ENCODE measurements at regions not wholly inside any gene's neighbourhood (a gene's known extent, or its start where the extent isn't known, plus 50 kb on each side); places are given as distances from the start of the nearest gene placed in this dataset.

DNA sequence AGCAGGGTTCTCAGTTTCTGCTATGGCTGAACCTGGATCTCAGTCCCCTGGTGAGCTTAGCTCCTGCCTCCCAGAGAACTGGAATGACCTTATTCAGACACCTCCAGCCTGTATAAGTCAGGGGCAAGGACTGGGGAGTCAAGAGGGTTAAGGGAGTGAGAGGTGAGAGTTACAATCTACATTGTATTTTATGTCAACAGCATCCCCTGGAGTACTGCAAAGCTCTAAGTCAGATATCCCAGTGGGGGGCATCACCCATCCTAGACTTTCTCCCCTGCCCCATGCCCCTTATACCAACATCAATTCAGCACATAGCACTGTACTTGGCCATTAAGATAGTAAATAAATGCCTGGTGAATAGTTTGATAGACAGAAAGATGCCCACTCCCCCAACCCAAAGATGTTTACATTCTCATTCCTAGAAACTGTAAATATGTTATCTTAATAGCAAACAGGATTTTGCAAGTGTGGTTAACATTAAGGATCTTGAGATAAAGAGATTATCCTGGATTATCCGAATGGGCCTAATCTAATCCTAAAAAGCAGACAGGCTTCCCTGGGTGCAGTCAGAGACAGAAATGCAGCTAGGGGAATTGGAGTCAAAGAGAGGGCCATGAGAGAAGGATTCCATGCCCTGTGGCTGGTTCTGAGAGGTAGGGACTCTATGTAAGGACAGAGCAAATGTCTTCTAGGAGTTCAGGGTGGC lies 132.3 kb upstream of the RASGRP1 start:
- no peak for ATAC-seq
- H3K36me3 Mint-ChIP-seq = no peaks in the 10 kb centered on the region
- peak overlapping the region in 1 of 2 donors; percentile 44 for H3K27ac Mint-ChIP-seq
- DNase-seq (ENCODE audit: low spot score in 2 of 2) = no peak
- no peaks in the 10 kb centered on the region for H3K9me3 Mint-ChIP-seq

DNA sequence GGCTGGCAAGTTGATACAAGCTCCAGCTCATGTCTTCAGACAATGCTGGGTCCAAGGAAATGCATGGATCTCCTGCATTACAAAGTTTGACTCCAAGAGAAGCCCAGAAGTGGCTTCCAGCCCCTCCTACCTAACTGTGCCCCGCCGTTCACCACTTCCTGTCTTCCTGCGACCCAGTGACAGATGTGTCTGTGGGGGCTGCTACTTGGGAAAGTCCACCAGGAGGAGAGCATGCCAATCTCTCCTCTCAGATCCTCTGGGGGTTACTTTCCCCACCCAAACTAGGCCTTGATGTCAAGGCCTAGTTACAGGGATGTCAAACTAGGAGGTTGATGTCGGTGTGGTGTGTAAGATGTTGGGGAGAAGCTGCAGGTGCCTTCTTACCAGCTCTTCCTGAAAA lies 133.6 kb upstream of the RASGRP1 start:
- no peaks in the 10 kb centered on the region for H3K36me3 Mint-ChIP-seq
- no peak overlapping the region for H3K27ac Mint-ChIP-seq
- no peak for DNase-seq (ENCODE audit: low spot score in 2 of 2)
- no peak for ATAC-seq
- H3K9me3 Mint-ChIP-seq = no peaks in the 10 kb centered on the region

DNA sequence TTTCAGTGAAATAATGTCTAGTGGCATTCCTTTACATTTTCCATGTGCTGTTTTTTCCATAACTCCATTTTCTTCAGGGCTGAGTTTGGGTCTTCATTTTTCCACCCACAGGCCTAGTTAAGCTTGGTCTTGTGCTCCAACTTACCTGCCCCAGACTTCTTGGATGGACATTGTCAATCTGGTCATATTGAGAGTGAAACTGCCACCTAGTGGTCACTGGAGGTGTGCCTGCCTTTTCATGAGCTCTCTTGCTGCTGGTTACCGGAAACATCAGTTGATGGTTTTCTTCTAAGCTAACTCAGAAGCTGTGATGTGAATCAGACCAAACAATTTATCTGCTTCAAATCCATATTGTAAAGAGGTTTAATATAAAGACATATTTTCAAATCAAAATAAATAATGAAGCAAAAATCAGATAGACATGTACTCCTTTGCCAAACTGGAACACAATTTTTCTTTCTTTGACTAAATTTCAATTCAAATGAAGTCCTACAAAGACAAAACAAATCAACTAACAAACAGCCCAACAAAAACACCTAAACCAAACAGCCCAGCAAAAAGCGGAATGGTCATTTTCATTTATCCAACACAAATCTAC lies 135.1 kb upstream of the RASGRP1 start:
- peak; percentile 70 for ATAC-seq
- DNase-seq (ENCODE audit: low spot score in 2 of 2) = peak in 1 of 2 donors; percentile 71
- H3K9me3 Mint-ChIP-seq = no peaks in the 10 kb centered on the region
- no peaks in the 10 kb centered on the region for H3K36me3 Mint-ChIP-seq
- H3K27ac Mint-ChIP-seq = peak overlapping the region in 1 of 2 donors; percentile 57

DNA sequence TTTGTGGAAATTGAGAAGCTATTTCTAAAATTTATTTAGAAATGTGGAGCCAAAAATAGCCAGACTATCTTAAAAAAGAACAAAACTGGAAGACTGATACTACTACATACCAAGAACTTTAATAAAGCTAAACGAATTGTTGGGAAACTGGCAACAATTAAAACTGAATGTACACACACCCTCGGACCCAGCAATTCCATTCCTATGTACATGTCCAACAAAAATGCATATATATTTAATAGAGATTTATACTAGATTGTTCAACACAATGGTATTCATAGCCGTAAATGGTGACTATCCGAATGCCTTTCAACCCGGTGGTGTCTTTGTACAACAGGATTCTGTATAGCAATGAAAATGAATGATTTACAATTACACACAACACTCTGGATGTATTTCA lies 136.5 kb upstream of the RASGRP1 start:
- DNase-seq (ENCODE audit: low spot score in 2 of 2) = no peak
- Mint-ChIP-seq H3K9me3 (no peaks in the 10 kb centered on the region), H3K36me3 (no peaks in the 10 kb centered on the region), H3K27ac (no peak overlapping the region)
- no peak for ATAC-seq

DNA sequence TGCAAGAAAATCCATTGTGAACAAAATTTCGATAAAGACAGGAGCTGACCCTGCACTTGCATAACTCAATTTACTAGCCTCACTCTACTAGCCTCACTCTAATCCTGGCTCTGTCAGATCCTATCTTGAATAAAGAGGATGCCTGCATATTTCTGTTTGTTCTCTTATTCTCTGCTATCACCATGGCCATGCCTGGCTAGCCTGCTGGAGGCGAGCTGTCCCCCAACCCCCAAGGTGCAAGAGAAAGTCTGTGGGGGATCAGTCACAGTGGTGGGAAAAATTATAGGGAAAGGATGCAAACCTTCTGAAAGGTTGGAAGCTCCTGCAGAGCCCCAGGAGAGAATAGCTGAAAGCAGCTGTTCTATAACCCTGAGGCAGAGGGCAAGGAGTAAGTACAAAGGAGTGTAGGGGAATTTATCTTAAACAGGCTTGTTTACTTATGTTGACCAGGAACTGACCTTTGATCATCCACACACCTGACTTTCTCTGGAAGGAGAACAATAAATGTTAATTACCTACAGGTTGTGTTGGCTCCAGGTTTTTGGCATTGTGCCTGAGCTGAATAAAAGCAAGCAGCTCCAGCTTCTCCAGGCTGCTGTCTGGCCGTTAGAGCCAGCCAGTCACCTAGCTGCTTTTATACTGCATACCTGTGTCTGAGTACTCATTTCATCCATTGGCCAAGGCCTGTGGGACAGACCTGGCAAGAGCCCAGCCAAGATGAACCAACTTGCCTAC lies 137.7 kb upstream of the RASGRP1 start:
- ATAC-seq = no peak
- Mint-ChIP-seq H3K36me3 (no peaks in the 10 kb centered on the region), H3K9me3 (no peaks in the 10 kb centered on the region), H3K27ac (no peak overlapping the region)
- DNase-seq (ENCODE audit: low spot score in 2 of 2) = no peak

DNA sequence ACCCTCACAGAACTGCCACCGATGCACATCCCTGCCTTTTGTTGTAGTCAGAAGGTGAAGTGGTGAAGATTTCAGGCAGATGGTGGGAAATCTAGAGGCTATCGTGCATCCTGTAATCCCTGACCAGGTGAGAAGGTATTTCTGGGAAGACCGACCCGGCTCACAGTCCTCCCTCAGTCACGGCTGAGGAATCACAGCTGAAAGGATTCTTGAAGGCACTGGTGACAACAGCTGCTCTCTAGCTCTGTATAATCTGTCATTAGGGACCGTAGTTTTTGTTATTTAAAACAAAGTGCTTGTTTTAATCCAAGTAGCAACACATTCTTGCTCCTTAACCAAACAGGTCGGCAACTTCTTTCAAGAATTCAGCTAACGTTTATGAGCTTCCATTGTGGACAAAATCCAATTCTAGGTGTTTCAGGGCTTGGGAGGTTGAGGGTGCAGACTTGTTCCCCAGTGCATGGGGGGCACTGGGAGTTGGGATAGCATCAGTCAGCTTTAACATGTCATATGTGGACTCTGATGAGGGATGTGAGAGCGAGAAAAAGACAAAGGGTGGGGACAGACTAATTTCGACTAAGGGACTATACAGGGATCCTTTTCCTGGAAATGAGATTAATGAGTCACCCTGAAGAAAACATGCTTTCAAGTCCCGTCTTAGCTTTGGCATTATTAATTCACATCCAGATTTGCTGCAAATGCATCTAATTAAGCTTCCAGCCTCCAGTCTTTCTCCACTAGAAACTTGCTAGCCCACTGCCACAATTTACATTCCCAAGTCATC lies 141.0 kb upstream of the RASGRP1 start:
- Mint-ChIP-seq H3K27ac (no peak overlapping the region), H3K9me3 (no peaks in the 10 kb centered on the region), H3K36me3 (no peaks in the 10 kb centered on the region)
- ATAC-seq = peak in 1 of 2 donors; percentile 41
- no peak for DNase-seq (ENCODE audit: low spot score in 2 of 2)

DNA sequence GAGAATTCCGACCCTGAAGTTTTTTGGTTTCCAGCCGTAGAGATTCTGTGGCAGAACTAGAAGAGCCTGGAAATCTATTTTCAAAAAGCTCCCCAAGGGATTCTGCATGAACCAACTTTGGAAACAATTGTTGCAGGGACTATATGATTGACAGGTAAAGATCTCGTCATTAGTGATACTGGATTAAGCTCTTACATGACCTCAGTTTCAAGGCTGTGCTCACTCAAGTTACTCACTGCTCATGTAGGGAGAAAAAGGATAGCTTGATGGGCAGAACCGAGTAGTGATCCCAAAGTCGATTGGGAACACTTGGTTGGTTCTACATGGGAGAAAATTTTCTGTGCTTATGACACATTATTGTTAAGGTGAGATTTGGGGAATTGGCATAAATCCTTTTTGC lies 142.3 kb upstream of the RASGRP1 start:
- H3K9me3 Mint-ChIP-seq = no peaks in the 10 kb centered on the region
- no peak for DNase-seq (ENCODE audit: low spot score in 2 of 2)
- no peak for ATAC-seq
- no peak overlapping the region for H3K27ac Mint-ChIP-seq
- no peaks in the 10 kb centered on the region for H3K36me3 Mint-ChIP-seq

DNA sequence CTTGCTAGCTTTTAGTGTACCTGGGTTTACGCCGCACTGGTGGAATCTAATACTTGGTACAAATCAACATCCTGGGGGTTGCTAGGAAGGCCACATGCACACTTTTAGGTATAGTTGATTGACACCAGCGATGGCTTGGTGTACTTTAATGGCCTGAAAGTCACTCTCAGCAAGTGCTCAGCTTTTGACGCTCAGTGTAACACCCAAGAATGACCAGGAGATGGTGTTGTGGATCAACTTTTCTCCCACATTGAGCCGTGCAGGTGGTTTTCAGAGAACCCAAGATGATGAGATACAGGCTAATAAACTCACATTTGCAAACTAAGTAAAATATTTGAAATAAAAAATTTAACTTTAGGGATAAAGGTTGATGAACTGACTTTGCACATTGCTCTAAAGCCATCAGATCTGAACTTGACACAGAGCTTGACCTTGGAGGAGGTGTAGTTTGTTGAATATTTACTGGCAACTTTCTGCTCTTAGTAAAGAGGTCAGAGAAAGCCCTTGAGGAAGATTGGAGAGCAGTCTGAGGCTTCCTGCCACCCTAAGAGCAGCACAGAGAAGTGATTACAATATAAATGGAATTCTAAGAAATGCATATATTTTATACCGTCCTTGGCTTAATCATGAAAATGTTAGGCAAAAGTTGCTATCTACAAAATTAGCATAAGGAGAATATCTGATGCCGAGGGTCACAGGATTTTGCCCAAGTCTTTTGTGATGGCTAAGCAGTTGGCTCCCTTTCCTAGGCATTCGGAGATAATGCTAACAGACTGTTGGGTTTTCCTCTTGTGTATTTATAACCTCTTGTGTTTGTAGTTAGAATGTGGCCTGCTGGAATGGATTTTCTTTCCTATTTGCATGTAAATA lies 143.4 kb upstream of the RASGRP1 start:
- DNase-seq (ENCODE audit: low spot score in 2 of 2) (no peak), ATAC-seq (peak; percentile 65 to 77)
- H3K27ac Mint-ChIP-seq = no peak overlapping the region
- no peaks in the 10 kb centered on the region for H3K9me3 Mint-ChIP-seq
- H3K36me3 Mint-ChIP-seq = no peaks in the 10 kb centered on the region

DNA sequence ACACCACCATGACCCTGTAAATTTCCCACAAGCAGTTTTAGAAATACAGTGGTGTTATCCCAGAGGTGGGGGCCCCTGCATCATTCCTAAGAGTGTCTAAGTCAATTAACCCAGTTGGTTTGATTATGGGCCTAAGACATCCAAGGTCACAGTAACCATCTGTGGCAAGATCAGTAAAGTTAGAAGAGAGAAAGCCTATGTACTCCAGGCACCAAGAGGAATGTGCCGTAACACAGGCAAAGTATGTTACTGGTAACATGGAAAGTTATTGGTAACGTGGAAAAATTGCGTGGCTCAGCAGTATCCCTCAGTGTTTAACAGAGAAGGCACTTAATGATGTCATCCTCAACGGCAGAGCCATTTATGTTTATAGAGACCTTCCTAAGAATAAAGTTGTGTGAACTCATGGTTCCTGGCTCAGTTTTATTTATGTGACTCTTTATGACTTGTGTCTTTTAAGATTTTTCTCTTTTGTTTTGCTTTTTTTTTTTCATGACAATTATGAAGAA lies 144.1 kb upstream of the RASGRP1 start:
- H3K9me3 Mint-ChIP-seq = no peaks in the 10 kb centered on the region
- no peak for ATAC-seq
- no peaks in the 10 kb centered on the region for H3K36me3 Mint-ChIP-seq
- no peak overlapping the region for H3K27ac Mint-ChIP-seq
- DNase-seq (ENCODE audit: low spot score in 2 of 2) = no peak

DNA sequence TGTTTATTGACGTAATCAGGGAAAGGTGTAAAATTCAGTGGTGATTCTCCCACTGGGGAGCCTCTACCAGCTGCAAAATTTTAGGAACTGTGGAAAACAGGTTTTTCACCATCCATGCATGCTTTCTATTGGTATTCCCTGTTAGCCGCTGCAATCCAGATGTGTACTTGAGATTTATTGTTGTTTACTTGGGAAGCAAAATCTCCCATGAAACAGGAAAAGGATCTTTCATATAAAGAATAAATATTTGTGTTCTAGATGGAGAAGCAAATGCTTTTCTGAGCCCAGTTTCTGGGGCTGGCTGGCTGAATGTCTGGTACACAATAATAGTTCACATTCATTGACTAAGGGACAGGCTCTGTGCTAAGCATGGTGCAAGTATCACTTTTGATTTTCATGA lies 144.6 kb upstream of the RASGRP1 start:
- no peaks in the 10 kb centered on the region for H3K36me3 Mint-ChIP-seq
- no peak overlapping the region for H3K27ac Mint-ChIP-seq
- ATAC-seq (no peak), DNase-seq (ENCODE audit: low spot score in 2 of 2) (no peak)
- no peaks in the 10 kb centered on the region for H3K9me3 Mint-ChIP-seq

DNA sequence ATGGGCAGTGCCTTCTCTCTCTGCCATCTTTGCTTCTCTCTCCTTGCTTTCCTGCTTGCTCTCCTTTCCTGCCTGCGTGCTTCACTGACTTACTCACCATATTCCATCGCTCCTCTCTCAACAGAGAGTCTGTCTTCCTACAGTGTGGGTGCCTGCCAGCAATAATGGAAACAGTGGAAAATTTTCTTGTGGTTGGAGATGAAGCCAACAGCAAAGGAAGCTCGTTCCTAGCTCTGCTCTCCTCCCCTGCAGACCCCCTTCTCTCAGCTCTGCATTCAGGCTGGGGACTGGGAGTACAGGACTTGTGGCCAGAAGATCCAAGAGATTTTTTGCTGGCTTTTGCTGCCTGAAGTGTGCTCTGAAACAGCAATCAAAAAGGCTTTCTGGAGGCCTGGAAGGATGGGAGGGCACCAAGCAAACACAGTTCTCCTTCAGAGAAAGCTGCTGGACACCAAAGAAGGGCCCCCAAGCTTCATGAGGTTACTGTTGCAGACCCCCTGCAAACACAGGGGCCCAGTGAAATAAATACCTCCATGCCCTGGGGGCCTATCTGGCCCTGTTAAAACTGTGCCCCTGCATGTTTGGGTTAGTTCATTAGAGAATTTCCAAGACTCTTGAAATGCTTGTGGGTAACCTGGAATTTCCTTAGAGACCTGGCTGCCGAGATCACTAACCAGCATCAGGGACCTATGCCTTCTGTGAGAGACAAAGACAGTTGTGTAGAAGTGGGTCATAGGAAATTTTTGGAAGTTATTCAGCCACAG lies 149.9 kb upstream of the RASGRP1 start:
- ATAC-seq = no peak
- H3K9me3 Mint-ChIP-seq = no peaks in the 10 kb centered on the region
- no peak overlapping the region for H3K27ac Mint-ChIP-seq
- no peak for DNase-seq (ENCODE audit: low spot score in 2 of 2)
- H3K36me3 Mint-ChIP-seq = no peaks in the 10 kb centered on the region

DNA sequence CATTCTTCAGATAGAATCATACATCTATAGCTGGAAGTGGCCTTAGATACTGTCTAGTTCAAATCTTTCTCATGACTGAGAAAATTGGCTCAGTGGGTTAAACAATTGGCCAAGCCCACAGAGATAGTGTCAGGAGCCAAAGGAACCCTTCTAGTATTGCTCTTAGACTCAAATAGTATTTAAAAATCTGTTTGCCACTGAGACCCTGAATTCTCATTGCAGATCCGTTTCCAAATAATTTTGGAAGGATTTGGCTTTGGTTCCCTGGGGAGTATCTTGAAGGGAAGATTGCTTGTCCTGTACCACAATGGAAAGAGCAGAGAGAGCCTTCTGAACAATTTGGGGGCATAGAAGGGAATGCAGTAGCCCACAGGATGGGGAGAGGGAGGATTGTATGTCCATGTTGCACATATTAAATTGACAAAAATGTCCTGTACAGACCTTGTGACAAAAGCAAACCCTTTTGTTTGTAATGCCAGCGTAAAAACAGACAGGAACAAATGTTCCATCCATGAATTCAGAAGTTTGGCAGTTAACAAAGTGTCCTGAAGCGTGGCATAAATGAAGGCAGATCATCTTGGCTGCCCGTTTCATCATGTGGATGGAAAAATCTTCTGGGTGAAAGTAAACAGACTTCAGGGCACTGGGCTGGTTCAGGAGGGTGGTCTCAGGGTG lies 156.4 kb upstream of the RASGRP1 start:
- no peaks in the 10 kb centered on the region for H3K9me3 Mint-ChIP-seq
- no peak for DNase-seq (ENCODE audit: low spot score in 2 of 2)
- no peaks in the 10 kb centered on the region for H3K36me3 Mint-ChIP-seq
- no peak overlapping the region for H3K27ac Mint-ChIP-seq
- no peak for ATAC-seq

DNA sequence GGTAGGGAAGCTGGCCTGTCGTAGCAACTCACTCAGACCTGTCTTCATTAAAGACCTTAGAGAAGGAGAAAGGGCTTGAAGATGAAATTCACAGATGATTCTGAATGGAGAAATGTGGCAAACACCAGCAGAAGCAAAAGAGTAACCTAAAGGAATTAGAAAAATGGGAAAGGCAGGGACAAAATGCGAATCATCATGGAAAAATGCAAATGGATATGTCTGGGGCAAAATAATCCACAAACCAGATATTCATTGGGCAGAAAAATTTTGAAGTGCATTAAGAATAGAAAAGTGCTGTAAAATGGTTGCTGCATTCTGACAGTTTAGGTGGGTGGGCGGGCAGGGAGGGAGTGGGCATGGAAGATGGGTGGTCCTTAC lies 156.9 kb upstream of the RASGRP1 start:
- Mint-ChIP-seq H3K9me3 (no peaks in the 10 kb centered on the region), H3K36me3 (no peaks in the 10 kb centered on the region), H3K27ac (no peak overlapping the region)
- DNase-seq (ENCODE audit: low spot score in 2 of 2) (no peak), ATAC-seq (no peak)

DNA sequence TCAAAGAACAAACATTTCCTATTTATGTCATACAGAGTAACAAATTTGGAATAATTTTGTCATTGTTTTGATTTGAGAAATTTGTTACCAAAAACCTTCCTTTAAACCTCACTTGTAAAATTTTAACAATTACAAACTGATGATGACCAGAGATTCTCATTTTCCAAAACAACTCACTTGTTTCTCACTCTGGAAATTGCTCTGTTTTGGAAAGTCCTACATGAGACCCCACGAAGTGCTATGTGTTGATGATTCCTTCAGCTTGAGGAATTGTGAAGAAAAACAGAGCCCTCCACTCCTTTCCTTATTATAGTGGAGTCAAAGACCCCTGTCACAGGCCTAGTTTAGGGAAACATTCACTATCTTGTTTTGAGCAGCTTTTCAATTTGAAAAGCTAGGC lies 157.6 kb upstream of the RASGRP1 start:
- Mint-ChIP-seq H3K27ac (no peak overlapping the region), H3K9me3 (no peaks in the 10 kb centered on the region), H3K36me3 (no peaks in the 10 kb centered on the region)
- DNase-seq (ENCODE audit: low spot score in 2 of 2) (no peak), ATAC-seq (no peak)

DNA sequence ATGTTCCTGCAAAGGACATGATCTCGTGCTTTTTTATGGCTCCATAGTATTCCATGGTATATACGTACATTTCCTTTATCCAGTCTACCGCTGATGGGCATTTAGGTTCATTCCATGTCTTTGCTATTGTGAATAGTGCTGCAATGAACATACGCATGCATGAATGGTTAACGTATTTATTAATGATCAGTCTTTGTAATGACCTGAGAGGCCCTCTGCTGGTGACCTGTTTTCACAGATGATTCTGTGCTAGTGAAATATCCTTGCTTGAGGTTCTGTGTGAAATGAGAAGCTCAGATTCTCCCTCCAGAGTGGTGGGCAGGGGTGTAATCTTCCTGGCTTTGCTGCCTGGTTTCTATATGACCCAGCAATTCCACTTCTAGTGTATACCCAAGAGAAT lies 160.2 kb upstream of the RASGRP1 start:
- DNase-seq (ENCODE audit: low spot score in 2 of 2) (no peak), ATAC-seq (no peak)
- Mint-ChIP-seq H3K27ac (no peak overlapping the region), H3K9me3 (no peaks in the 10 kb centered on the region), H3K36me3 (no peaks in the 10 kb centered on the region)
